ENCODE measurements at regions not wholly inside any gene's neighbourhood (a gene's known extent, or its start where the extent isn't known, plus 50 kb on each side); places are given as distances from the start of the nearest gene placed in this dataset.

GRCh38 chr13:105338773-105339172 lies 1196.7 kb downstream of the EFNB2 start:
- intact Hi-C loops (cut with micrococcal nuclease) = no loop called here
- Histone ChIP-seq H3K4me1 (peaks cover 5% of the 10 kb centered on the region), H3K36me3 (no peaks in the 10 kb centered on the region), H3K4me3 (no peak overlapping the region), H3K9me3 (replicated peaks) (no peaks in the 10 kb centered on the region), H3K27me3 (ENCODE audit: low read depth) (no peaks in the 10 kb centered on the region), H3K27ac (replicated peaks) (no peak overlapping the region)
- DNase-seq = no peak
- TF ChIP-seq CTCF (IDR thresholded peaks at IDR 0.05; ENCODE audit: borderline replicate concordance) = no peak

GRCh38 chr13:105338006-105338405 lies 1197.5 kb downstream of the EFNB2 start:
- Histone ChIP-seq H3K27ac (replicated peaks) (no peak overlapping the region), H3K9me3 (replicated peaks) (no peaks in the 10 kb centered on the region), H3K4me3 (no peak overlapping the region), H3K4me1 (peaks cover 5% of the 10 kb centered on the region), H3K36me3 (no peaks in the 10 kb centered on the region), H3K27me3 (ENCODE audit: low read depth) (no peaks in the 10 kb centered on the region)
- DNase-seq = no peak
- intact Hi-C loops (cut with micrococcal nuclease) = no loop called here
- TF ChIP-seq CTCF (IDR thresholded peaks at IDR 0.05; ENCODE audit: borderline replicate concordance) = no peak

GRCh38 chr13:105336706-105337576 lies 1198.5 kb downstream of the EFNB2 start:
- DNase-seq = no peak
- intact Hi-C loops (cut with micrococcal nuclease) = no loop called here
- H3K36me3 ChIP-seq = no peaks in the 10 kb centered on the region
- H3K4me1 ChIP-seq = peaks cover 5% of the 10 kb centered on the region
- no peaks in the 10 kb centered on the region for H3K27me3 ChIP-seq (ENCODE audit: low read depth)
- H3K4me3 ChIP-seq = no peak overlapping the region
- no peak overlapping the region for H3K27ac ChIP-seq (replicated peaks)
- no peaks in the 10 kb centered on the region for H3K9me3 ChIP-seq (replicated peaks)
- no peak for TF ChIP-seq CTCF (IDR thresholded peaks at IDR 0.05; ENCODE audit: borderline replicate concordance)

GRCh38 chr13:105334211-105334610 lies 1201.3 kb downstream of the EFNB2 start:
- no peaks in the 10 kb centered on the region for H3K27me3 ChIP-seq (ENCODE audit: low read depth)
- H3K4me1 ChIP-seq = peaks cover 5% of the 10 kb centered on the region
- no peak overlapping the region for H3K27ac ChIP-seq (replicated peaks)
- DNase-seq = no peak
- no peak overlapping the region for H3K4me3 ChIP-seq
- no peak for TF ChIP-seq CTCF (IDR thresholded peaks at IDR 0.05; ENCODE audit: borderline replicate concordance)
- intact Hi-C loops (cut with micrococcal nuclease) = no loop called here
- peaks cover 10% of the 10 kb centered on the region for H3K9me3 ChIP-seq (replicated peaks)
- no peaks in the 10 kb centered on the region for H3K36me3 ChIP-seq

- DNase-seq = no peak
- peaks cover 10% of the 10 kb centered on the region for H3K9me3 ChIP-seq (replicated peaks)
Measured at GRCh38 chr13:105333416-105333815, 1202.0 kb downstream of the EFNB2 start.

More at GRCh38 chr13:105333416-105333815, 1202.0 kb downstream of the EFNB2 start:
- no peaks in the 10 kb centered on the region for H3K27me3 ChIP-seq (ENCODE audit: low read depth)
- peaks cover 5% of the 10 kb centered on the region for H3K4me1 ChIP-seq
- no peaks in the 10 kb centered on the region for H3K36me3 ChIP-seq
- intact Hi-C loops (cut with micrococcal nuclease) = no loop called here
- no peak for TF ChIP-seq CTCF (IDR thresholded peaks at IDR 0.05; ENCODE audit: borderline replicate concordance)
- no peak overlapping the region for H3K4me3 ChIP-seq
- no peak overlapping the region for H3K27ac ChIP-seq (replicated peaks)
